COLO668 (cell line): ENCODE measurements at regions not wholly inside any gene's neighbourhood (a gene's known extent, or its start where the extent isn't known, plus 50 kb on each side); places are given as distances from the start of the nearest gene placed in this dataset.
"Not testable (repeated sequence)": the region's sequence is repeated elsewhere in the genome, so short reads cannot be mapped to it uniquely, and the experiment has no call there.

Experiments
- DNase-seq: peaks from one replicate; lab custom pipeline; 2025; ENCODE audit not compliant: unreplicated experiment; lab: John Stamatoyannopoulos, UW

- DNase-seq: no peak
These were observed 896.5 kb downstream of the AMY1C start for GRCh38 chr1:104646233-104646632.

GRCh38 chr1:104648269-104648691, 898.6 kb downstream of the AMY1C start:
- DNase-seq: no peak

GRCh38 chr1:104664374-104664773, 914.7 kb downstream of the AMY1C start:
- not testable (repeated sequence) for DNase-seq

- DNase-seq: no peak
These were observed 915.6 kb downstream of the AMY1C start for GRCh38 chr1:104665300-104665699.

- no peak for DNase-seq
These were observed 922.1 kb downstream of the AMY1C start for GRCh38 chr1:104671684-104672353.

- no peak for DNase-seq
These were observed 949.7 kb downstream of the AMY1C start for GRCh38 chr1:104699433-104699832.

GRCh38 chr1:104702731-104703130, 953.0 kb downstream of the AMY1C start:
- no peak for DNase-seq

- DNase-seq: no peak
These were observed 957.0 kb downstream of the AMY1C start for GRCh38 chr1:104706631-104707147.

- no peak for DNase-seq
These were observed 969.1 kb downstream of the AMY1C start for GRCh38 chr1:104718752-104719151.

GRCh38 chr1:104720741-104721140, 971.0 kb downstream of the AMY1C start:
- DNase-seq: no peak

- DNase-seq: no peak
These were observed 977.2 kb downstream of the AMY1C start for GRCh38 chr1:104726917-104727316.

- no peak for DNase-seq
These were observed 984.2 kb downstream of the AMY1C start for GRCh38 chr1:104733866-104734265.

GRCh38 chr1:104745875-104746274, 996.2 kb downstream of the AMY1C start:
- no peak for DNase-seq

GRCh38 chr1:104746994-104747393, 997.3 kb downstream of the AMY1C start:
- no peak for DNase-seq

- no peak for DNase-seq
These were observed 1010.3 kb downstream of the AMY1C start for GRCh38 chr1:104760017-104760416.

GRCh38 chr1:104761961-104762570, 1012.4 kb downstream of the AMY1C start:
- DNase-seq: no peak

GRCh38 chr1:104765085-104765484, 1015.4 kb downstream of the AMY1C start:
- no peak for DNase-seq

- DNase-seq: no peak
These were observed 1018.8 kb downstream of the AMY1C start for GRCh38 chr1:104768466-104768865.

- DNase-seq: peak; percentile 33
These were observed 1030.9 kb downstream of the AMY1C start for GRCh38 chr1:104780470-104781078.

- no peak for DNase-seq
These were observed 1036.0 kb downstream of the AMY1C start for GRCh38 chr1:104785575-104786187.

- DNase-seq: no peak
These were observed 1038.3 kb downstream of the AMY1C start for GRCh38 chr1:104787866-104788510.
